ENCODE measurements at regions not wholly inside any gene's neighbourhood (a gene's known extent, or its start where the extent isn't known, plus 50 kb on each side); places are given as distances from the start of the nearest gene placed in this dataset.
"Not testable (repeated sequence)": the region's sequence is repeated elsewhere in the genome, so short reads cannot be mapped to it uniquely, and the experiment has no call there.

GRCh38 chr9:24712206-24712605 is 166.5 kb upstream of the IZUMO3 start:
- Histone ChIP-seq H3K4me3 (no peak overlapping the region), H3K27me3 (no peaks in the 10 kb centered on the region), H3K9me3 (no peaks in the 10 kb centered on the region), H3K27ac (no peak overlapping the region), H3K36me3 (no peaks in the 10 kb centered on the region), H3K4me1 (no peaks in the 10 kb centered on the region)
- no peak for DNase-seq (ENCODE audit: low spot score)
- TF ChIP-seq, protein P1, sequence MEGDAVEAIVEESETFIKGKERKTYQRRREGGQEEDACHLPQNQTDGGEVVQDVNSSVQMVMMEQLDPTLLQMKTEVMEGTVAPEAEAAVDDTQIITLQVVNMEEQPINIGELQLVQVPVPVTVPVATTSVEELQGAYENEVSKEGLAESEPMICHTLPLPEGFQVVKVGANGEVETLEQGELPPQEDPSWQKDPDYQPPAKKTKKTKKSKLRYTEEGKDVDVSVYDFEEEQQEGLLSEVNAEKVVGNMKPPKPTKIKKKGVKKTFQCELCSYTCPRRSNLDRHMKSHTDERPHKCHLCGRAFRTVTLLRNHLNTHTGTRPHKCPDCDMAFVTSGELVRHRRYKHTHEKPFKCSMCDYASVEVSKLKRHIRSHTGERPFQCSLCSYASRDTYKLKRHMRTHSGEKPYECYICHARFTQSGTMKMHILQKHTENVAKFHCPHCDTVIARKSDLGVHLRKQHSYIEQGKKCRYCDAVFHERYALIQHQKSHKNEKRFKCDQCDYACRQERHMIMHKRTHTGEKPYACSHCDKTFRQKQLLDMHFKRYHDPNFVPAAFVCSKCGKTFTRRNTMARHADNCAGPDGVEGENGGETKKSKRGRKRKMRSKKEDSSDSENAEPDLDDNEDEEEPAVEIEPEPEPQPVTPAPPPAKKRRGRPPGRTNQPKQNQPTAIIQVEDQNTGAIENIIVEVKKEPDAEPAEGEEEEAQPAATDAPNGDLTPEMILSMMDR (IDR thresholded peaks at IDR 0.05) = no peak

GRCh38 chr9:24708814-24709213 is 163.1 kb upstream of the IZUMO3 start:
- Histone ChIP-seq H3K36me3 (no peaks in the 10 kb centered on the region), H3K4me1 (no peaks in the 10 kb centered on the region), H3K9me3 (no peaks in the 10 kb centered on the region), H3K27me3 (no peaks in the 10 kb centered on the region), H3K4me3 (no peak overlapping the region), H3K27ac (no peak overlapping the region)
- TF ChIP-seq, protein P1 (IDR thresholded peaks at IDR 0.05) = no peak
- DNase-seq (ENCODE audit: low spot score) = no peak

DNA sequence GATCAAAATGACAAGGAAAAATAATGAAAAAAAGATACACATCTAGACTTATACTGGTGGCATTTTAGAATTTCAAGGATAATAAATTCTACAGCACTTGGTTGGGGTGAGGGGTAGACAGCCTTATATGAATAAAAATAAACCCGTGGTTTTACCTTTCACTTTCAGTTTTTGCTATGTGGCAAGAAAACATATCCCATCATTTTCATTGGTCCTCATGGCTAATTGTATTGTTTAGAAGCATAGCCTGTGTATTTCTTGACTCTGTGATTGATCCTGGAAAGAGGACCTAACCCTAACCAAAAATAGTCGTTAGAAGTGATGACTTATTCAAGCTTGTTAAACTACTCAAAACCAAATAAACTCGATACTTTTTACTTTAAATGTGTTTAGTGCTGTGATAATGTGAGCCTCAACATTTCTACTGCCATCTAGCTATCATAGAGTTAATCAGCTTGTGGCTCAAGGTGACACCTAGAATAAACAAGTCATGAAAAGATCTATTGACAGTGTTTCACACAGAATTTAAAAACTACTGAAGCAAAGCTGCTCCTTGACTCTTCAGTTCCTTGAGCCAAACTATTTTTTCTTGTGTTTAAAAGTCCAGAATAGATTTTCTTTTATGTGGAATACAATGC is 153.3 kb upstream of the IZUMO3 start:
- H3K4me3 ChIP-seq = no peak overlapping the region
- no peak overlapping the region for H3K27ac ChIP-seq
- no peak for DNase-seq (ENCODE audit: low spot score)
- H3K36me3 ChIP-seq = no peaks in the 10 kb centered on the region
- no peaks in the 10 kb centered on the region for H3K27me3 ChIP-seq
- H3K9me3 ChIP-seq = no peaks in the 10 kb centered on the region
- no peaks in the 10 kb centered on the region for H3K4me1 ChIP-seq
- TF ChIP-seq, protein P1 (IDR thresholded peaks at IDR 0.05) = no peak

GRCh38 chr9:24672336-24672735 is 126.6 kb upstream of the IZUMO3 start:
- no peaks in the 10 kb centered on the region for H3K36me3 ChIP-seq
- no peaks in the 10 kb centered on the region for H3K4me1 ChIP-seq
- H3K27ac ChIP-seq = no peak overlapping the region
- DNase-seq (ENCODE audit: low spot score) = no peak
- TF ChIP-seq, protein P1 (IDR thresholded peaks at IDR 0.05) = no peak
- H3K4me3 ChIP-seq = no peak overlapping the region
- H3K9me3 ChIP-seq = peaks cover 0 to 5% of the 10 kb centered on the region in 2 donors
- H3K27me3 ChIP-seq = no peaks in the 10 kb centered on the region

GRCh38 chr9:24657387-24657786 is 111.7 kb upstream of the IZUMO3 start:
- H3K27ac ChIP-seq = no peak overlapping the region
- H3K4me3 ChIP-seq = no peak overlapping the region
- peaks cover 0 to 5% of the 10 kb centered on the region in 2 donors for H3K9me3 ChIP-seq
- H3K27me3 ChIP-seq = no peaks in the 10 kb centered on the region
- no peak for DNase-seq (ENCODE audit: low spot score)
- H3K36me3 ChIP-seq = no peaks in the 10 kb centered on the region
- TF ChIP-seq, protein P1 (IDR thresholded peaks at IDR 0.05) = no peak
- H3K4me1 ChIP-seq = no peaks in the 10 kb centered on the region

- no peaks in the 10 kb centered on the region for H3K4me1 ChIP-seq
- no peaks in the 10 kb centered on the region for H3K36me3 ChIP-seq
- peaks cover 0 to 26% of the 10 kb centered on the region in 2 donors for H3K9me3 ChIP-seq
- no peak overlapping the region for H3K27ac ChIP-seq
- no peak for DNase-seq (ENCODE audit: low spot score)
- H3K27me3 ChIP-seq = no peaks in the 10 kb centered on the region
- TF ChIP-seq, protein P1 (IDR thresholded peaks at IDR 0.05) = no peak
- no peak overlapping the region for H3K4me3 ChIP-seq
Observed at GRCh38 chr9:24652181-24652580, 106.5 kb upstream of the IZUMO3 start.

GRCh38 chr9:24628809-24629208 is 83.1 kb upstream of the IZUMO3 start:
- H3K9me3 ChIP-seq; H3K4me1 ChIP-seq; H3K4me3 ChIP-seq; H3K27me3 ChIP-seq; H3K36me3 ChIP-seq; DNase-seq (ENCODE audit: low spot score); H3K27ac ChIP-seq: not testable (repeated sequence)

Data from right atrium auricular region (tissue), 2 donors.